HEK293 (cell line): ENCODE measurements at regions not wholly inside any gene's neighbourhood (a gene's known extent, or its start where the extent isn't known, plus 50 kb on each side); places are given as distances from the start of the nearest gene placed in this dataset.

Experiments used
- HOXA7 ChIP-seq: sonication (generic); formaldehyde crosslinking; IDR thresholded peaks from 2 replicates; pipeline ENCODE4 v1.8.1; 2022; ENCODE audit warnings: missing genetic modification reagents, borderline replicate concordance
- PBX3 ChIP-seq: sonication (generic); formaldehyde crosslinking; IDR thresholded peaks from 2 replicates; pipeline ENCODE4 v1.8.1; 2022; ENCODE audit warnings: mild to moderate bottlenecking, moderate library complexity, missing genetic modification reagents
- TRIM28 ChIP-seq: IDR thresholded peaks from 2 replicates; pipeline ENCODE4 v1.6.1; 2011; ENCODE audit warnings: low read length, control low read depth, borderline replicate concordance
- WT1 ChIP-seq: fragments of 450-650 bp; formaldehyde crosslinking; IDR thresholded peaks from 2 replicates; pipeline ENCODE4 v1.5.1; 2016; ENCODE audit warnings: missing biosample characterization, missing genetic modification characterization
- YY1 ChIP-seq: fragments of 450-650 bp; formaldehyde crosslinking; IDR thresholded peaks from 2 replicates; pipeline ENCODE4 v1.5.1; 2018; ENCODE audit warnings: missing biosample characterization, missing genetic modification characterization
- ZNF140 ChIP-seq: fragments of 450-650 bp; formaldehyde crosslinking; IDR thresholded peaks from 2 replicates; pipeline ENCODE4 v1.5.1; 2016; ENCODE audit warnings: missing biosample characterization, missing genetic modification characterization
- ZNF24 ChIP-seq: fragments of 450-650 bp; formaldehyde crosslinking; IDR thresholded peaks from 2 replicates; pipeline ENCODE4 v1.5.1; 2016; ENCODE audit warnings: missing biosample characterization, missing genetic modification characterization
- ZNF423 ChIP-seq: fragments of 450-650 bp; formaldehyde crosslinking; IDR thresholded peaks from 2 replicates; pipeline ENCODE4 v1.5.1; 2016; ENCODE audit warnings: missing biosample characterization, missing genetic modification characterization
- ZNF514 ChIP-seq: fragments of 450-650 bp; formaldehyde crosslinking; IDR thresholded peaks from 2 replicates; pipeline ENCODE4 v1.5.1; 2016; ENCODE audit warnings: missing biosample characterization, missing genetic modification characterization
- ZNF777 ChIP-seq: fragments of 450-650 bp; formaldehyde crosslinking; IDR thresholded peaks from 2 replicates; pipeline ENCODE4 v1.5.1; 2017; ENCODE audit warnings: missing biosample characterization, missing genetic modification characterization, borderline replicate concordance
- TF ChIP-seq, protein P1 (sequence below): fragments of 450-650 bp; formaldehyde crosslinking; IDR thresholded peaks from 2 replicates; pipeline ENCODE4 v1.5.1; 2016; ENCODE audit warnings: missing biosample characterization, missing genetic modification characterization

GRCh38 chr19:30785458-30786137 lies 413.4 kb downstream of the ZNF536 start:
- TF ChIP-seq WT1 (tag by site-specific recombination) (no peak), ZNF24 (no peak), ZNF514 (tag by site-specific recombination) (no peak), YY1 (tag by site-specific recombination) (no peak), TRIM28 (no peak), ZNF423 (tag by site-specific recombination) (no peak), HOXA7 (no peak), ZNF777 (tag by site-specific recombination) (no peak), ZNF140 (tag by site-specific recombination) (no peak), PBX3 (CRISPR knock-in tag) (no peak)
- TF ChIP-seq, protein P1, sequence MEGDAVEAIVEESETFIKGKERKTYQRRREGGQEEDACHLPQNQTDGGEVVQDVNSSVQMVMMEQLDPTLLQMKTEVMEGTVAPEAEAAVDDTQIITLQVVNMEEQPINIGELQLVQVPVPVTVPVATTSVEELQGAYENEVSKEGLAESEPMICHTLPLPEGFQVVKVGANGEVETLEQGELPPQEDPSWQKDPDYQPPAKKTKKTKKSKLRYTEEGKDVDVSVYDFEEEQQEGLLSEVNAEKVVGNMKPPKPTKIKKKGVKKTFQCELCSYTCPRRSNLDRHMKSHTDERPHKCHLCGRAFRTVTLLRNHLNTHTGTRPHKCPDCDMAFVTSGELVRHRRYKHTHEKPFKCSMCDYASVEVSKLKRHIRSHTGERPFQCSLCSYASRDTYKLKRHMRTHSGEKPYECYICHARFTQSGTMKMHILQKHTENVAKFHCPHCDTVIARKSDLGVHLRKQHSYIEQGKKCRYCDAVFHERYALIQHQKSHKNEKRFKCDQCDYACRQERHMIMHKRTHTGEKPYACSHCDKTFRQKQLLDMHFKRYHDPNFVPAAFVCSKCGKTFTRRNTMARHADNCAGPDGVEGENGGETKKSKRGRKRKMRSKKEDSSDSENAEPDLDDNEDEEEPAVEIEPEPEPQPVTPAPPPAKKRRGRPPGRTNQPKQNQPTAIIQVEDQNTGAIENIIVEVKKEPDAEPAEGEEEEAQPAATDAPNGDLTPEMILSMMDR (tag by site-specific recombination), result no peak
